GM12874 (cell line): ENCODE measurements at regions not wholly inside any gene's neighbourhood (a gene's known extent, or its start where the extent isn't known, plus 50 kb on each side); places are given as distances from the start of the nearest gene placed in this dataset.

Experiments
- TF ChIP-seq, protein P1 (sequence below): IDR thresholded peaks from 2 replicates; pipeline ENCODE4 v1.5.1; 2011; ENCODE audit warnings: low read depth, mild to moderate bottlenecking, control low read depth, low read length, moderate library complexity; ENCODE audit not compliant: insufficient read depth

DNA sequence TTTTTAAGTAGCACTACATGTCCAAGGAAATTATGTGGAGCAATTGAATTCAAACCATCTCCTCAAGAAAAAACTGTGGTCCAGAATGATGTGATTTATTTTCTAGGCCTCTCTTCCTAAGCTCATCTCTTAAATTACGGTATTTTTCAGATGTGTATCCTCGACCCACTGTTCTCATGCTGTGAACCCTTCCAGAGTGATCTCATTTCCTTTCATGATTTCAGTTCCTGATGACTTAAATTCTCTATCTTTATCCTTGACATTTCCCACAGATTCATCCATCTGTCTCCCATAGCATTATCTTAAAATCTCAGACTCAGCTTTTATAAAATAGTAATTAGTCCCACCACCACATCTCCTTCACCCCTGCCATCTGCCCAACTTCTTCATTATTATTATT is 117.6 kb upstream of the SPRY2 start:
- TF ChIP-seq, protein P1, sequence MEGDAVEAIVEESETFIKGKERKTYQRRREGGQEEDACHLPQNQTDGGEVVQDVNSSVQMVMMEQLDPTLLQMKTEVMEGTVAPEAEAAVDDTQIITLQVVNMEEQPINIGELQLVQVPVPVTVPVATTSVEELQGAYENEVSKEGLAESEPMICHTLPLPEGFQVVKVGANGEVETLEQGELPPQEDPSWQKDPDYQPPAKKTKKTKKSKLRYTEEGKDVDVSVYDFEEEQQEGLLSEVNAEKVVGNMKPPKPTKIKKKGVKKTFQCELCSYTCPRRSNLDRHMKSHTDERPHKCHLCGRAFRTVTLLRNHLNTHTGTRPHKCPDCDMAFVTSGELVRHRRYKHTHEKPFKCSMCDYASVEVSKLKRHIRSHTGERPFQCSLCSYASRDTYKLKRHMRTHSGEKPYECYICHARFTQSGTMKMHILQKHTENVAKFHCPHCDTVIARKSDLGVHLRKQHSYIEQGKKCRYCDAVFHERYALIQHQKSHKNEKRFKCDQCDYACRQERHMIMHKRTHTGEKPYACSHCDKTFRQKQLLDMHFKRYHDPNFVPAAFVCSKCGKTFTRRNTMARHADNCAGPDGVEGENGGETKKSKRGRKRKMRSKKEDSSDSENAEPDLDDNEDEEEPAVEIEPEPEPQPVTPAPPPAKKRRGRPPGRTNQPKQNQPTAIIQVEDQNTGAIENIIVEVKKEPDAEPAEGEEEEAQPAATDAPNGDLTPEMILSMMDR = no peak

DNA sequence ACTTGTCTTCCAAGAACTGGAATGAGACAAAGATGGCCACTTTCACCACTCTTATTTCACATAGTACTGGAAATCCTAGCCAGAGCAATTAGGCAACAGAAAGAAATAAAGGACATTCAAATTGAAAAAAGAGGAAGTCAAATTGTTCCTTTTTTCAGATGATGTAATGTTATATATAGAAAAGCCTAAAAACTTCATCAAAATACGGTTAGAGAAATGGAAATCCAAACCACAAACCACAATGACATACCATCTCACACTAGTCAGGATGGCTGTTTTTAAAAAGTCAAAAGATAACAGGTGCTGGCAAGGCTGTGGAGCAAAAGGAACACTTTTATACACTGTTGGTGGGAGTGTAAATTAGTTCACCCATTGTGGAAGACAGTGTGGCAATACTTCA is 113.3 kb upstream of the SPRY2 start:
- TF ChIP-seq, protein P1 = no peak

DNA sequence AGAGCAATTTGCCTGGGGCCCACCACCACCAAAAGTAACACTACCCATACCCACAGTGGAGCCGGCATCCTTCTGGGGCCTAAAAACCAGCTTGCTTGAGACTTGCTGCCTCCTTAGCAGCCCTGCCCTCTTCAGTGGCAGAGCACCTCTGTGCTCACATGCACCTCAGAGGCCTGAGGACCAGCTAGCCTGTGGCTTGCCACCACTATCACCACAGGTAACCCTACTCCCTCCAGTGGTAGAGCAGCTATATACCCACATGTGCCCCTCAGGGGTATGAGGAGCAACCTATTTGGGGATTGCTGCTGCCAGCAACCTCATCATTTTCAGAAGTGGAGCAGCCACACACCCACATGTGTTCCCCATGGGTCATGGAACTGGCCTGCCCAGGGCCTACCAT is 111.4 kb upstream of the SPRY2 start:
- TF ChIP-seq, protein P1 = no peak

DNA sequence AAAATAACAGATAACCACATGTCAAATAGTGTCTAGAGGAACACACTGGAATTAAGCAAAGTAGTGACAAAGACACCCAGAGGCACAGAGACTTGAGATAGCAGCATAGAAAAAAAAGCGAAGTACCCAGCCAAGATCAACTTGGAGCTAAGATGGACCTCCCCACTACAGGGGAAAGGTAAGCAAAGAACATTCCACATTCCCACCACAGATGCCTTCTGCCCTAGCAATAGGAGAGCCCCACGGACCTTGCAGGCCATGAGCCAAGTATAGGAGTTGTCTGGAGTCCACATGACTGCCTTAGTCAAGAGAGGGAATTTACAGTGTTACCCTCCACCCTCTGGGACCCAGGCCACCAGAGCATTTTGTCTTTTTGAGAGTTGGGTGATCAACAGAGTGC is 110.7 kb upstream of the SPRY2 start:
- TF ChIP-seq, protein P1 = no peak

DNA sequence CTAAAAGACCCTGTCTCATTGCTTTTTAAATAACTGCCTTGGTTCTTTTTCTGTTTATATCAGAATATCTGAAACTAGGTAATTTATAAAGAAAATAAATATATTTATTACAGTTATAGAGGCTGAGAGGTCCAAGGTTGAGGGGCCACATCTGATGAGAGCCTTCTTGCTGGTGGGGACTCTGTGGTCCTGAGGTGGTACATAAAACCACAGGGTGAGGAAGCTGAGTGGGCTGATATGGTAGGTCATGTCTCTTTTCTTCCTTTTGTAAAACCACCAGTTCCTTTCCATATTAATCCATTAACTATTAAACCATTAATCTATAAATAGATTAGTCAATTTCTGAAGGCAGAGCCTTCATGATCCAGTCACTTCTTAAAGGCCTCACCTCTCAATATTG is 109.5 kb upstream of the SPRY2 start:
- TF ChIP-seq, protein P1 = no peak

DNA sequence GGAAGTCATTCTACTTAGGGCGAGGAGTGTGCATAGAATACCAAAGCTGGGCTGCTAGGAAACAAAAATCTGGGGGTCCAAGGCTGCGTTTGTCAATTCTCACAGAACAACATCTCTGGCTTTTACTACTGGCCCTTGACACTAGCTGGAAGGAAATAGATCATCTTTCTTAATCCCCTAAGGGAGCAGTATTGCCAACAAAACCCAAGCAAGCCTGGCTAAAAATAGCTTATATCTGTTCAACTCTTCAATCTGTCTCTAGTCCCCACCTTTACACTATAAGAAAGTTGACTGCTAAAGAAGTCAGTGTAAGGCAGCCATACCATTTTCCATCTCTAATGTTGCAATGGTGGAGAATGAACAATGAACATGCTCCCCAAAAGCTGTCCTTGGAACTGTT is 107.8 kb upstream of the SPRY2 start:
- TF ChIP-seq, protein P1 = no peak

DNA sequence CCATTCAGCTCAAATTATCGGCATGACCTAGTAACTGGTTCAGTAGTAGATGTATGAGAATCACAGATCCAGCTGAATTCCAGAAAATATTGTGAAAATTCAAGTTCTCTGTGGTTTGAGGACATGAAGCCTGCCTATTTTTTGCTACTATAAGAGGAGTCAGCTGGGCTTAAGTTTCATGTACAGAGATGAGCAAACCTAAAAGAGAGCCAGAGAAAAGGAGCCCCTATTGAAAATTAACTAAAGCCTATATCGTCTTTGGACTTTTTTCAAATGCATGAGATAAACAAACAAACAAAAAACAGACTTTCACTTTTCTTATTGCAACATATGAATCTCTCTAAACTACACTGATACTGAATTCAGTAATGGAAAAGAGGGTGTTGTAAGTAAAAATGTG is 106.8 kb upstream of the SPRY2 start:
- TF ChIP-seq, protein P1 = no peak
